A673 (cell line): ENCODE measurements at regions not wholly inside any gene's neighbourhood (a gene's known extent, or its start where the extent isn't known, plus 50 kb on each side); places are given as distances from the start of the nearest gene placed in this dataset.

ENCODE experiments used
- EZH2 ChIP-seq: fragments of 200-600 bp; sonication (generic); IDR thresholded peaks from 2 replicates; pipeline ENCODE4 v1.6.1; 2017; ENCODE audit warnings: borderline replicate concordance, low read depth, mild to moderate bottlenecking, mixed read lengths, antibody characterized with exemption, low read length; ENCODE audit not compliant: poor library complexity, severe bottlenecking
- TF ChIP-seq, protein P1 (sequence below): fragments of 300-800, 200-600 bp; sonication (generic); conservative IDR thresholded peaks from 2 replicates; pipeline ENCODE4 v1.5.1; 2017; ENCODE audit warnings: low read depth, mild to moderate bottlenecking, antibody characterized with exemption, low read length, moderate library complexity, mixed read lengths

DNA sequence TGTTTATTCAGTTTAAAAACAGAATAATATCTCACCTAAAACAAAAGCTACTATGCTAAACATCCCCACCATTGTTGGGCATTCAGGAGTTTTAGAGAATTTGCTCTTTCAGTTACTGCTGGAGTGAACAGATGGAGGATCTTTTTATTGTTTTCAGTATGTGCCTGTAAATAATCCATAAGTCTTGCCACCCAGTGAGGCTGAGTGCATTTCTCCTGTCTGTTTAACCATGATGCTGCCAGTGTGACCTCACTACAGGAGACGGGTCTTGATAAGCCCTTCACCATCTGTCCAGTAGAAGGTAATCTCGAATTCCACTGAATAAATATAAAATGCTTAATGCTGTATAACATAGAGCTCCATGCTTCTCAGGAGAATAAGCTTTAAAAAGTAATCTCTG is 430.9 kb downstream of the POM121L12 start:
- TF ChIP-seq EZH2, result no peak
- TF ChIP-seq, protein P1, sequence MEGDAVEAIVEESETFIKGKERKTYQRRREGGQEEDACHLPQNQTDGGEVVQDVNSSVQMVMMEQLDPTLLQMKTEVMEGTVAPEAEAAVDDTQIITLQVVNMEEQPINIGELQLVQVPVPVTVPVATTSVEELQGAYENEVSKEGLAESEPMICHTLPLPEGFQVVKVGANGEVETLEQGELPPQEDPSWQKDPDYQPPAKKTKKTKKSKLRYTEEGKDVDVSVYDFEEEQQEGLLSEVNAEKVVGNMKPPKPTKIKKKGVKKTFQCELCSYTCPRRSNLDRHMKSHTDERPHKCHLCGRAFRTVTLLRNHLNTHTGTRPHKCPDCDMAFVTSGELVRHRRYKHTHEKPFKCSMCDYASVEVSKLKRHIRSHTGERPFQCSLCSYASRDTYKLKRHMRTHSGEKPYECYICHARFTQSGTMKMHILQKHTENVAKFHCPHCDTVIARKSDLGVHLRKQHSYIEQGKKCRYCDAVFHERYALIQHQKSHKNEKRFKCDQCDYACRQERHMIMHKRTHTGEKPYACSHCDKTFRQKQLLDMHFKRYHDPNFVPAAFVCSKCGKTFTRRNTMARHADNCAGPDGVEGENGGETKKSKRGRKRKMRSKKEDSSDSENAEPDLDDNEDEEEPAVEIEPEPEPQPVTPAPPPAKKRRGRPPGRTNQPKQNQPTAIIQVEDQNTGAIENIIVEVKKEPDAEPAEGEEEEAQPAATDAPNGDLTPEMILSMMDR, result no peak
